ENCODE measurements at regions not wholly inside any gene's neighbourhood (a gene's known extent, or its start where the extent isn't known, plus 50 kb on each side); places are given as distances from the start of the nearest gene placed in this dataset.

DNA sequence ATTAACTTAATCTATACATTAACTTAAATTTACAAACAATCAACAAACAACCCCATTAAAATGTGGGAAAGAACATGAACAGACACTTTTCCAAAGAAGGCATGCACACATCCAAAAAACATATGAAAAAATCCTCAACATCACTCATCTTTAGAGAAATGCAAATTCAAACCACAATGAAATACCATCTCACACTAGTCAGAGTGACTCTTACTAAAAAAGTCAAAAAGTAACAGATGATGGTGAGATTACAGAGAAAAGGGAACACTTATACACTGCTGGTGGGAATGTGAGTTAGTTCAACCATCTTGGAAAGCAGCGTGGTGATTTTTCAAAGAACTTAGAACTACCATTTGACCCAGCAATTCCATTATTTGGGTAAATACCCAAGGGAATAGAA lies 759.2 kb upstream of the SLITRK1 start:
- no peak overlapping the region for H2AFZ ChIP-seq (ENCODE audit: low read length)
- TF ChIP-seq, protein P1, sequence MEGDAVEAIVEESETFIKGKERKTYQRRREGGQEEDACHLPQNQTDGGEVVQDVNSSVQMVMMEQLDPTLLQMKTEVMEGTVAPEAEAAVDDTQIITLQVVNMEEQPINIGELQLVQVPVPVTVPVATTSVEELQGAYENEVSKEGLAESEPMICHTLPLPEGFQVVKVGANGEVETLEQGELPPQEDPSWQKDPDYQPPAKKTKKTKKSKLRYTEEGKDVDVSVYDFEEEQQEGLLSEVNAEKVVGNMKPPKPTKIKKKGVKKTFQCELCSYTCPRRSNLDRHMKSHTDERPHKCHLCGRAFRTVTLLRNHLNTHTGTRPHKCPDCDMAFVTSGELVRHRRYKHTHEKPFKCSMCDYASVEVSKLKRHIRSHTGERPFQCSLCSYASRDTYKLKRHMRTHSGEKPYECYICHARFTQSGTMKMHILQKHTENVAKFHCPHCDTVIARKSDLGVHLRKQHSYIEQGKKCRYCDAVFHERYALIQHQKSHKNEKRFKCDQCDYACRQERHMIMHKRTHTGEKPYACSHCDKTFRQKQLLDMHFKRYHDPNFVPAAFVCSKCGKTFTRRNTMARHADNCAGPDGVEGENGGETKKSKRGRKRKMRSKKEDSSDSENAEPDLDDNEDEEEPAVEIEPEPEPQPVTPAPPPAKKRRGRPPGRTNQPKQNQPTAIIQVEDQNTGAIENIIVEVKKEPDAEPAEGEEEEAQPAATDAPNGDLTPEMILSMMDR (conservative IDR thresholded peaks at IDR 0.05; ENCODE audit: low read length), result no peak
- TF ChIP-seq EZH2phosphoT487 (IDR thresholded peaks at IDR 0.05; ENCODE audit: borderline replicate concordance), result no peak

DNA sequence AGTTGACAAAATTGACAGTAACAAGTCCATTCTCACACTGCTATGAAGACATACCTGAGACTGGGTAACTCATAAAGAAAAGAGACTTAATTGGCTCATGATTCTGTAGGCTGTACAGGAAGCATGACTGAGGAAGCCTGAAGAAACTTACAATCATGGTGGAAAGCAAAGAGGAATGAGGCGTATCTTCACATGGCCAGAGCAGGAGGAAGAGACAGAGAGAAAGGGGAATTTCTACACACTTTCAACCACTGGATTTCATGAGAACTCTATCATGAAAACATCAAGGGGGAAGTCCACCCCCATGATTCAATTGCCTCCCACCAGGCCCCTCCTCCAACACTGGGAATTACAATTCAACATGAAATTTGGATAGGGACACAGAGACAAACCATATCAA lies 758.4 kb upstream of the SLITRK1 start:
- no peaks in the 10 kb centered on the region for H3K79me2 ChIP-seq (ENCODE audit: insufficient read depth, low read length)
- H3K9me3 ChIP-seq (ENCODE audit: insufficient read depth, low read depth, low read length), result no peaks in the 10 kb centered on the region
- H3K4me3 ChIP-seq (ENCODE audit: low read length, poor library complexity, severe bottlenecking), result no peak overlapping the region
- no peak overlapping the region for H3K4me2 ChIP-seq (ENCODE audit: low read depth, low read length, poor library complexity, severe bottlenecking)
- no peak overlapping the region for H3K9ac ChIP-seq (ENCODE audit: low read depth, low read length, poor library complexity, severe bottlenecking)
- H4K20me1 ChIP-seq (ENCODE audit: insufficient read depth, low read length, poor library complexity, severe bottlenecking), result no peaks in the 10 kb centered on the region
- no peaks in the 10 kb centered on the region for H3K9me2 ChIP-seq (replicated peaks; ENCODE audit: low read depth, low read length)
- H2AFZ ChIP-seq (ENCODE audit: low read length), result no peak overlapping the region
- H3K36me3 ChIP-seq (ENCODE audit: insufficient read depth, low read length), result no peaks in the 10 kb centered on the region
- TF ChIP-seq EZH2phosphoT487 (IDR thresholded peaks at IDR 0.05; ENCODE audit: borderline replicate concordance), result no peak
- TF ChIP-seq, protein P1 (conservative IDR thresholded peaks at IDR 0.05; ENCODE audit: low read length), result no peak
- H3K4me1 ChIP-seq (ENCODE audit: insufficient read depth, low read length, poor library complexity, severe bottlenecking), result no peaks in the 10 kb centered on the region
- H3F3A ChIP-seq (ENCODE audit: low read depth), result no peaks in the 10 kb centered on the region
- no peaks in the 10 kb centered on the region for H3K27me3 ChIP-seq (ENCODE audit: insufficient read depth, low read length, poor library complexity, severe bottlenecking)

More for the DNA sequence above, 759.2 kb upstream of the SLITRK1 start:
- H3K4me3 ChIP-seq (ENCODE audit: low read length, poor library complexity, severe bottlenecking), result no peak overlapping the region
- no peaks in the 10 kb centered on the region for H3K36me3 ChIP-seq (ENCODE audit: insufficient read depth, low read length)
- H3K79me2 ChIP-seq (ENCODE audit: insufficient read depth, low read length), result no peaks in the 10 kb centered on the region
- no peaks in the 10 kb centered on the region for H3F3A ChIP-seq (ENCODE audit: low read depth)
- H3K4me2 ChIP-seq (ENCODE audit: low read depth, low read length, poor library complexity, severe bottlenecking), result no peak overlapping the region
- no peaks in the 10 kb centered on the region for H3K4me1 ChIP-seq (ENCODE audit: insufficient read depth, low read length, poor library complexity, severe bottlenecking)
- H3K9me3 ChIP-seq (ENCODE audit: insufficient read depth, low read depth, low read length), result no peaks in the 10 kb centered on the region
- no peaks in the 10 kb centered on the region for H3K27me3 ChIP-seq (ENCODE audit: insufficient read depth, low read length, poor library complexity, severe bottlenecking)
- no peaks in the 10 kb centered on the region for H3K9me2 ChIP-seq (replicated peaks; ENCODE audit: low read depth, low read length)
- no peak overlapping the region for H3K9ac ChIP-seq (ENCODE audit: low read depth, low read length, poor library complexity, severe bottlenecking)
- H4K20me1 ChIP-seq (ENCODE audit: insufficient read depth, low read length, poor library complexity, severe bottlenecking), result no peaks in the 10 kb centered on the region

DNA sequence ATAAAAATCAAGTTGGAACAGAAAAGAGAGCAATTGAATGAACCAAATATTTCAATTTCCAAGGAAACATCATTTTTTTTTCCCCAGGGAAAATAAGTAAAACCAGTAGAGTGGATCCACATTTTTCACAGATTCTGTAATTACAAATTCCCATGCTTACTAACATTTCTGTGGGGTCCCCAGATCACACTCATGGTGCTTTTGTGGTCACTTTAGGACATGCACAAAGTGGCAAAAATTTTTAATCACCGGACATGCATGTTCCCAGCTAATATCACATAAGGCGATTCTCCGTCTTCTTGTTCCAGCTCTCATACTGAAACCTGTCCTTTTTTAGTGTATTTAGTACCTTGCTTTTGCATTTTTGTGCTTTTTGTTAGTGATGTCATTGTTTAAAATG lies 748.2 kb upstream of the SLITRK1 start:
- H3K36me3 ChIP-seq (ENCODE audit: insufficient read depth, low read length), result no peaks in the 10 kb centered on the region
- H3K27me3 ChIP-seq (ENCODE audit: insufficient read depth, low read length, poor library complexity, severe bottlenecking), result no peaks in the 10 kb centered on the region
- no peaks in the 10 kb centered on the region for H3K9me3 ChIP-seq (ENCODE audit: insufficient read depth, low read depth, low read length)
- no peak overlapping the region for H3K4me3 ChIP-seq (ENCODE audit: low read length, poor library complexity, severe bottlenecking)
- TF ChIP-seq EZH2phosphoT487 (IDR thresholded peaks at IDR 0.05; ENCODE audit: borderline replicate concordance), result no peak
- TF ChIP-seq, protein P1 (conservative IDR thresholded peaks at IDR 0.05; ENCODE audit: low read length), result no peak
- H3K79me2 ChIP-seq (ENCODE audit: insufficient read depth, low read length), result no peaks in the 10 kb centered on the region
- H3K9me2 ChIP-seq (replicated peaks; ENCODE audit: low read depth, low read length), result no peaks in the 10 kb centered on the region
- no peak overlapping the region for H2AFZ ChIP-seq (ENCODE audit: low read length)
- H3K9ac ChIP-seq (ENCODE audit: low read depth, low read length, poor library complexity, severe bottlenecking), result no peak overlapping the region
- no peaks in the 10 kb centered on the region for H4K20me1 ChIP-seq (ENCODE audit: insufficient read depth, low read length, poor library complexity, severe bottlenecking)
- no peaks in the 10 kb centered on the region for H3F3A ChIP-seq (ENCODE audit: low read depth)
- no peaks in the 10 kb centered on the region for H3K4me1 ChIP-seq (ENCODE audit: insufficient read depth, low read length, poor library complexity, severe bottlenecking)
- H3K4me2 ChIP-seq (ENCODE audit: low read depth, low read length, poor library complexity, severe bottlenecking), result no peak overlapping the region
